Kasumi-1 (cell line): ENCODE measurements at regions not wholly inside any gene's neighbourhood (a gene's known extent, or its start where the extent isn't known, plus 50 kb on each side); places are given as distances from the start of the nearest gene placed in this dataset.

Source experiments
- DNase-seq, 2 experiments: peaks; one replicate each; lab custom pipeline; 2025; lab: John Stamatoyannopoulos, UW

- DNase-seq = no peak
Measured at GRCh38 chr5:110109667-110110066, 419.9 kb downstream of the MAN2A1 start.

DNA sequence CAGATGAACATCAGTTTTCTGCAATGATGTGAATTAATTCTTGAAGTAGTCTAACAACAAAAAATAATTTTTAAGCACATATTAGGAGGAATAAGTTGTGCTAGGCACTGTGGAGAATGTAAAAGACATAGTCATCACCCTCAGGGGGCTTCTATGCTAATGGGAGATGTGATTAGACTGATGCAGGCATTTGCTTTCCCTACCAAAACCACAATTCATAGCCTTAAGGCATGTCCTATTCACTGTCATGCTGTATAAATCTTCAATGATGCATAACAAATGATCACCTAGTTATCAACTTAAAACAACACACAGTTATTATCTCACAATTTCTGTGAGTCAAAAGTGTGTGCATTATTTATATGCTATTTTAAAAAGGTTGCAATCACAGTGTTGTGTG lies 422.6 kb downstream of the MAN2A1 start:
- DNase-seq = no peak

- no peak for DNase-seq
Measured at GRCh38 chr5:110115503-110115902, 425.8 kb downstream of the MAN2A1 start.

GRCh38 chr5:110116539-110116938 lies 426.8 kb downstream of the MAN2A1 start:
- no peak for DNase-seq

DNA sequence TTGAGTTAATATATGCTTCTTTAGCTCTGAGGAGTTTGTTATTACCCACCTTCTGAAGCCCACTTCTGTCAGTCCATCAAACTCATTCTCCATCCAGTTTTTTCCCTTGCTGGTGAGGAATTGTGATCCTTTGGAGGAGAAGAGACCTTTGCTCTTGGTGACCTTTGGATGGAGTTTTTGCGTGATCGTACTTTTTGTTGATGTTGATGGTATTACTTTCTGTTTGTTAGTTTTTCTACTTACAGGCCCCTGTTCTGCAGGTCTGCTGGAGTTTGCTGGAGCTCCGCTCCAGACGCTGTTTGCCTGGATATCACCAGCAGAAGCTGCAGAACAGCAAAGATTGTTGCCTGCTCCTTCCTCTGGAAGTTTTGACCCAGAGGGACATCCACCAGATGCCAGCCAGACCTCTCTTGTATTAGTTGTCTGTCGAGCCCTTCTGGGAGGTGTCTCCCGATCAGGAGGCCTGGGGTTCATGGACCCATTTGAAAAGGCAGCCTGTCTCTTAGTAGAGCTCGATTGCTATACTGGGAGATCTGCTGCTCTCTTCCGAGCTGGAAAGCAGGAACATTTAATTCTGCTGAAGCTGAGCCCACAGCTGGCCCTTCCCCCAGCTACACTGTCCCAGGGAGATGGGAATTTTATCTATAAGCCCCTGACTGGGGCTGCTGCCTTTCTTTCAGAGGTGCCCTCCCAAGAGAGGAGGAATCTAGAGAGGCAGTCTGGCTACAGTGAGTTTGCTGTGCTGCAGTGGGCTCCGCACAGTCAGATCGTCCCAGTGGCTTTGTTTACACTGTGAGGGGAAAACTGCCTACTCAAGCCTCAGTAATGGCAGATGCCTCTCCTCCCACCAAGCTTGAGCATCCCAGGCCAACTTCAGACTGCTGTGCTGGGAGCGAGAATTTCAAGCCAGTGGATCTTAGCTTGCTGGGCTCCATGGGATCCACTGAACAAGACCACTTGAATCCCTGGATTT lies 445.5 kb downstream of the MAN2A1 start:
- DNase-seq = no peak

DNA sequence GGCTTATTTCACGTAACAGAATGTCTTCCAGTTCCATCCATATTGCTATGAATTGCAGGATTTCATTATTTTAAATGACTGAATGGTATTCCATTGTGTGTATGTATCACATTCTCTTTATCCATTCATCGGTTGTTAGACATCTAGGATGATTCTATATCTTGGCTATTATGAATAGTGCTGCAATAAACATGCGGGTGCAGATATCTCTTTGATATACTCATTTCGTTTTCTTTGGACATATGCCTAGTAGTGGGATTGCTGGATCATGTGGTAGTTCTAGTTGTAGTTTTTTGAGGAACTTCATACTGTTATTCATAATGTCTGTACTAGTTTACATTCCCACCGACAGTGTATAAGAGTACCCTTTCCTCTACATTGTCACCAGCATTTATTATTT lies 460.5 kb downstream of the MAN2A1 start:
- no peak for DNase-seq

- DNase-seq = no peak
Measured at GRCh38 chr5:110159202-110159601, 469.5 kb downstream of the MAN2A1 start.

DNA sequence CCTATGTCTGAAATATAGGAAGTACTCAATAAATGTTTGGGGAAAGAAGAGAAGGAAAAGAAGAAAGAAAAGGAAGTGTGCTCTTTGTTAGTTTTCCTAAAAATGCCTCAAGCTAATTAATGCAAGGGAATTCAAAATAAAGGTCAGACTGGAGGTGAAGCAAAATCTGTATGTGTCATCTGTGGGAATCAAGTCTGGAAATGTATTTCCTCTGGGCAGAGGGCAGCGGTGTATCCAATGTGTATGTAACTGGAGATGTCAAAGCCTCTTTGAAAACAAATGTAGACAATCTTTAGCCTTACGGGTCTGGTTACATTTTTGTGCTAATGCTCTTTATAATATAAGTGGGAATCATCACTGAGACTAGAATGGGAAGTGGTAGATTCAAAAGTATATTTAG lies 471.4 kb downstream of the MAN2A1 start:
- no peak for DNase-seq

- no peak for DNase-seq
Measured at GRCh38 chr5:110165366-110165765, 475.6 kb downstream of the MAN2A1 start.

GRCh38 chr5:110167384-110167783 lies 477.7 kb downstream of the MAN2A1 start:
- DNase-seq = no peak

DNA sequence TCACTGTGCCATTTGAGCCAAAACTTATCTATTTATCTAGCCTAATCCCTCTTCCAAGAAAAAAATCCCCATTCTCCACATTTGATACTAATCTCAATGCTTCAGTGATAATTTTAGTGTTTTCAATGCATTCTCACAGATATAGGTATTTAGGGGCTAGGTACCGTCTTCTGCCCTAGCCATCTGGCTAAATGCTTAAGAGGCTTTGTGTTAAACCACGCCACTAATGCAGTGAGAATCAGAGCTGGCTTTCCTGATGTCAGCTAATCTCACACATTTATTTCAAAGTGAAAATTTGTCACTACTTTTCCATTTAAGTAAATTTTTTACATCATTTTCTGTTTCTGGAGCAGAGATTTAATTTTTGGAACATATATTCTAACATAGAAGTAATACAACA lies 479.7 kb downstream of the MAN2A1 start:
- DNase-seq = no peak

DNA sequence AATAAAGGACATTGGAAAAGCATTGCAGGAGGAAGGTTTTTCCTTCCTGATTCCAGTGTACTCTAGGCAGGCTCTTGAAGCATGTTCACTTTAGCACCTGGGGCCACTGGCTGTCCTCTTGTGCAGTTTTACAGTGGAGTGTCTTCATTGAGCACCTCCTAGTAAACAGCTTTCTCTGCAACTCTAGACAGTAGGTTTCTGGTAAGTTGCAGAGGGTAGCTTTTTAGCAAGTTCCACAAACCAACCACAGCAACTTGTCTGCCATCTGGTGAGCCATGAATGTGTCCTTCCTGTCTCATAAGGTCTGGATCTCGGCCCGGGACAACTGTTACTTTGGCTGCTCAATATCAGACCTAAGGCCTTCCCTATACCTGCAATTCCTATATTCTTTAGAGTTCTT lies 488.0 kb downstream of the MAN2A1 start:
- no peak for DNase-seq

DNA sequence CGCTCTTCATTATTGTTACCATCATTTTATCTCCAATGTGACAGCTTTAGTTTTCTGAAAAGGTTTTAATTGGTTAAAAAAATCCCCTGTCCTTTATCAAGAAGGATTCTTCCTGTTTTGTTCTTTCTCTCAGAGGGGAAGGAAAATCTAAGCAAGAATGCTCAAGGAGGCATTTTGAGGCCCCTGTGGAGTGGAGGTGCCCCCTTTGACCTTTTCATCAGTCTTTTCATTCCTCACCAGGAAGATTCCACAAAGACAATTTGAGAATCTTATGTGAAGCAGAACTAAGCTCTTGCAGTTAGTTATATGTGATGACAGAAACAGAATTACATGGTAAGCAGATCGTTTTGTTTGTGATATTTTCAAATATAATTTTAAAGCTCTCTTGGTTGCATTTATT lies 489.6 kb downstream of the MAN2A1 start:
- DNase-seq = no peak

DNA sequence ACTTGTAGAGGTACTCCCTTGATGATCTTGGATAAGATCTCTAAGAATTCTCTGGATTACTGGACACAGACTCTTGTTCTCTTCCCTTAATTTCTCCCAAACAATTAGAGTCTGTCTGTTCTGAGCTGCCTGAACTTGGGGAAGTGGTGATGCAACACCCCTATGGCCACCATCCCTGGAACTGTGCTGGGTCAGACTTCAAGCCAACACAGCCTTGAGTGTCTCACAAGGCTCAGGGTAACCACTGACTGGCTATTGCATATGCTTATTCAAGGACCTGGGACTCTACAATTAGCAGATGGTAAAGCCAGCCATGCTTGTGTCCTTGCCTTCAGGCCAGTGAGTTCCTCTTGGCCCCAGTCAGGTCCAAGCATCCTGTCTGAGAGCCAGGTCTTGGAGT lies 504.5 kb downstream of the MAN2A1 start:
- DNase-seq = no peak

GRCh38 chr5:110195288-110195687 lies 505.6 kb downstream of the MAN2A1 start:
- DNase-seq = no peak

GRCh38 chr5:110201791-110202190 lies 512.1 kb downstream of the MAN2A1 start:
- DNase-seq = no peak

DNA sequence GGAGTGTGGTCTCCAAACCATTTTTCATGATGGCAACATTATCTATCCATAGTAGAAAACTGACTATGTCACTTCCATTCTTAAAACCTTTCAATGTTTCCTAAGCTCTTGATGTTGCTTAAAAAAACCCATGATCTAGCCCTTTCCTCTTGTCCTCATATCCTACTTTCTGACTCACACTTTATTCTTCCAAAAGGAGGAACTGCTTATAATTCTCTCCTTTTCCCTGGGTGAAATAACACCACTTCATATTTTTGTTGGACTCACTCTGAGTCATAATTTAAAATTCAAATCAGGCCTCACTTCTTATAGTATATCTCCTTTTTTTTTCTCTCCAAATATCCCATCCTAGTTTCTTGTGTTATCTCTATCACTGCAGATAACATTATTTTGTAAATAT lies 513.9 kb downstream of the MAN2A1 start:
- DNase-seq = no peak

DNA sequence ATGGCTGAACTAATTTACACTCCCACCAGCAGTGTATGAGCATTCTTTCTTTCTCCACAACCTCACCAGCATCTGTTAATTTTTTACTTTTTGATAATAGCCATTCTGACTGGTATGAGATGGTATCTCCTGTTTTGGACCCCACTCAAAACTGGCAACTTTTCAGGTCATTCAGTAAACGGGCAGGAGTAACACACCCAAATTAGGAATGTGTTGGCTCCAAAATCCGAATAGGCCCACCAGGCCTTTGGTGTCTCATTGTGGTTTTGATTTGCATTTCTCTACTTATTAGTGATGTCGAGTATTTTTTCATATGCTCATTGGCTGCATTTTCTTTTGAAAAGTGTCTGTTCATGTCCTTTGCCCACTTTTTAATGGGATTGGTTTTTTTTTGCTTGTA lies 517.1 kb downstream of the TMEM232 start:
- DNase-seq = no peak

DNA sequence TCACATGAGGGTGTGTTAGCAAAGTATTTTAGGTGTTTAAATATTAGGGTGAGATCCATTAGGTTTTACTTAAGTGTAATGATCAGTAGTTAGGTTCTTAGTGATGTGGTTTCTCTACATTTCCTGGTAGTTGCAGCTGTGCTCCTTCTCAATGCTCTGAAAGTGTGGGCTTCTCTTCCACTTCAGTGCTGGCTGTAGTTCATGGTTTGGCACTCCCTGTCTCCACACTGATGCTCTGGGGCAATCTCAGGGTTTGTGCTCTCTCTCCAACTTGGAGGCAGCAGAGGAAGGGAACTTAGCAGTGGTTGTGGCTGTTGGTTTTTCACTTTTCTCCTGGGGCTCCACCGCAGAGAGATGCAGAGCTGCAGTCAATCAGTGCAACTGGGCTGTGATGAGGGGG lies 507.5 kb downstream of the TMEM232 start:
- DNase-seq = no peak

- no peak for DNase-seq
Measured at GRCh38 chr5:110219769-110220168, 506.7 kb downstream of the TMEM232 start.

DNA sequence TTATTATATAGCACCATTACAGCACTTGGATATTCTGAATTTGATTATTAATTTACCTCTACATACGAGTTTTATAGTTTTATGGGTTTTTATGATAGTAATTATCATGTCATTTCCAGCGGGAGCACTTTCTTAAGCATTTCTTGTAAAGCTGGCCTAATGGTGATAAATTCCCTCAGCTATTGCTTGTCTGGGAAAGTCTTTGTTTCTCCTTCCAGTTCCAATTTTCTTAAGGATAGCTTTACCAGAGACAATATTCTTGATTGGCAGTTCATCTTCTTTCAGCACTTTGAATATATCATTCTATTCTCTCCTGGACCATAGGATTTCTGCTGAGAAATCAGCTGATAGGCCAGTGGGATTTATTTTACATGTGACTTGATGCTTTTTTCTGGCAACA lies 505.4 kb downstream of the TMEM232 start:
- no peak for DNase-seq

DNA sequence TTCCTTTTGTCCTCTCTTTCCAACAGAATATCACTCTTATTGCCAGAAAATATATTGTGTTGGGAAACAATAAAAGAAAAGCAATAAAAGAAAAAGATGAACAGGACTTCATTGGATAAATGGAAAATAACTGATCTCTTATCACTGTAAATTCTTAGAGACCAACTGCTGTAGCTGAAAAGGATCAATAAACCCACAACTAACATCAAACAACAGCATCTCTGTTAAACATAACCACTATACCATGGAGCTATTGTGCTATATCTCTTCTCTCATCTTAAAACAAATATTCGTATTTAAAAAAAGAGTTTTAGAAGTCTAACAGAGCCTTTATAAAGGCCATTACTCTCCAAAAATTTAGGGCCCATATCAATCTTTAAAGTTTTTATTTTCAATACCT lies 502.4 kb downstream of the TMEM232 start:
- no peak for DNase-seq

- no peak for DNase-seq
Measured at GRCh38 chr5:110225949-110226348, 500.5 kb downstream of the TMEM232 start.

GRCh38 chr5:110239786-110240185 lies 486.7 kb downstream of the TMEM232 start:
- no peak for DNase-seq
